Activated naive CD4-positive, alpha-beta T cell treated with anti-CD3 and anti-CD28 coated beads, Interleukin-2, amount 10 ng/mL, durations not matched to agents 7 days and 5 days (primary cell): ENCODE measurements at regions not wholly inside any gene's neighbourhood (a gene's known extent, or its start where the extent isn't known, plus 50 kb on each side); places are given as distances from the start of the nearest gene placed in this dataset.

Experiments
- CTCF ChIA-PET: fragments of 350-600 bp; sonication (Branson Sonifier 250); formaldehyde crosslinking; loops from one replicate; lab custom pipeline; 2021; ENCODE audit warnings: antibody characterized with exemption; lab: Charles Lee
- DNase-seq: peaks from one replicate; pipeline ENCODE4 v3.0.0-alpha.2; 2020
- H3K27ac Mint-ChIP-seq: one replicate; pipeline ENCODE4 v1.8.0; 2021; ENCODE audit warnings: mild to moderate bottlenecking, moderate library complexity, mixed read lengths
- H3K27me3 Mint-ChIP-seq: one replicate; pipeline ENCODE4 v1.8.0; 2021; ENCODE audit warnings: mild to moderate bottlenecking, mixed read lengths
- H3K36me3 Mint-ChIP-seq: one replicate; pipeline ENCODE4 v1.8.0; 2021; ENCODE audit warnings: mixed read lengths
- H3K4me1 Mint-ChIP-seq: one replicate; pipeline ENCODE4 v1.8.0; 2021; ENCODE audit warnings: mixed read lengths
- H3K4me3 Mint-ChIP-seq: one replicate; pipeline ENCODE4 v1.8.0; 2021; ENCODE audit warnings: mild to moderate bottlenecking, moderate library complexity, mixed read lengths
- H3K9me3 Mint-ChIP-seq: one replicate; pipeline ENCODE4 v1.8.0; 2021; ENCODE audit warnings: mixed read lengths

GRCh38 chr21:24208562-24209260, 1398.6 kb downstream of the MRPL39 start:
- H3K4me3 Mint-ChIP-seq: no peak overlapping the region
- H3K27me3 Mint-ChIP-seq: no peaks in the 10 kb centered on the region
- DNase-seq: no peak
- H3K4me1 Mint-ChIP-seq: no peaks in the 10 kb centered on the region
- peaks cover 3% of the 10 kb centered on the region for H3K9me3 Mint-ChIP-seq
- CTCF ChIA-PET: no interaction called here
- no peak overlapping the region for H3K27ac Mint-ChIP-seq
- no peaks in the 10 kb centered on the region for H3K36me3 Mint-ChIP-seq

DNA sequence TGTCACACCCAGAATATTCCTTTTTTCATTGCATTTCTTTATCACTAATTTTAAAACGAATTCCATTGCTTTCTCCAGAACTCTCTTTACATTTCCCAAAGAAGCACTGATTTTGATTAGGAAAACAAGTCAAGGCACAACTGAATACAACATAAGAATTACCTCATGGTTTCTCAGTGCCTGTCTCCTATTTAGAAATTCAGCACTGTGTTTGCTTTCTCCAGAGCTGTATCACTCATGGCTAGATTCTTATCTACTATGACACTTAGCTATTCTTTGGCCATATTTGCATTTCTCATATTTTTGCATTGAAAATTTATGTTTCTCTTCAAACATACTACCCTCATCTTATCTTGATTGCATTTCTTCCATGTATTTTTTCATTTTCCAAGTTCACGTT, 1402.0 kb downstream of the MRPL39 start:
- Mint-ChIP-seq H3K4me3 (no peak overlapping the region), H3K36me3 (no peaks in the 10 kb centered on the region), H3K9me3 (peaks cover 3% of the 10 kb centered on the region), H3K27ac (no peak overlapping the region), H3K27me3 (no peaks in the 10 kb centered on the region), H3K4me1 (no peaks in the 10 kb centered on the region)
- DNase-seq: no peak
- CTCF ChIA-PET: no interaction called here

DNA sequence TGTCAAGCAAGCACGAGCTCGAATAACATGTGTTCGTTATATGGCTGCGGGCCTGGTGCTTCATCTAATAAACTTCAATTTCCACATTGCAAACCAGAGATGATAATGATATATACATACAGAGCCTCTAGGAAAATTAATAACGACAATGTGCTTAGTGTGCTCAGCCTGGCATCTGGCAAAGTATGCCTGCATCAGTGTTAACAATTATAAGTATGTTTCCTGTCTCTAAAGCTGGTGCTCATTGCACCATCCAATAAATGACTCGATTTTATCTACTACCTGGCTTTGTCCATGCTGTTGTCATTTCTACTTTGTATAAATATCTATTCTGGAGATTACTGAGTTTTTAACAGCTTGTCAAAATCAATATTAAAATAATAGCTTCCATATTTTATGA, 1402.6 kb downstream of the MRPL39 start:
- Mint-ChIP-seq H3K36me3 (no peaks in the 10 kb centered on the region), H3K9me3 (no peaks in the 10 kb centered on the region), H3K27me3 (no peaks in the 10 kb centered on the region), H3K4me3 (no peak overlapping the region), H3K4me1 (no peaks in the 10 kb centered on the region), H3K27ac (no peak overlapping the region)
- DNase-seq: no peak
- CTCF ChIA-PET: no interaction called here

DNA sequence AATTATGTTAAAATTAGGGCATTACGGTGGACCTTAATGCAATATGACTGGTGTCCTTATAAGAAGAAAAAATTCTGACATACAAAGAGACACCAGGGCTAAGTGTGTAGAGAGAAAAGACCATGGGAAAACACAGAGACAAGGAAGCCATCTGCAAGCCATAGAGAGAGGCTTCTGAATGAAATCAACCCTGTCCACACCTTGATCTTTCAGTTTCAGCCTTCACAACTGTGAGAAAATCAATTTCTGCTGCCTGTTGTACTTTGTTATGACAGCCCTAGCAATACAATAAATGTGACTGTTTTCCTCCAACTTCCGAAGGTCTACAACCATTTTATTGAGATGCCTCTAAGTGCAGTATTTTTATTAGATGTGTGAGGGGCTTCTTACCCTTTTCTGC, 1407.2 kb downstream of the MRPL39 start:
- Mint-ChIP-seq H3K9me3 (no peaks in the 10 kb centered on the region), H3K27ac (no peak overlapping the region)
- CTCF ChIA-PET: no interaction called here

DNA sequence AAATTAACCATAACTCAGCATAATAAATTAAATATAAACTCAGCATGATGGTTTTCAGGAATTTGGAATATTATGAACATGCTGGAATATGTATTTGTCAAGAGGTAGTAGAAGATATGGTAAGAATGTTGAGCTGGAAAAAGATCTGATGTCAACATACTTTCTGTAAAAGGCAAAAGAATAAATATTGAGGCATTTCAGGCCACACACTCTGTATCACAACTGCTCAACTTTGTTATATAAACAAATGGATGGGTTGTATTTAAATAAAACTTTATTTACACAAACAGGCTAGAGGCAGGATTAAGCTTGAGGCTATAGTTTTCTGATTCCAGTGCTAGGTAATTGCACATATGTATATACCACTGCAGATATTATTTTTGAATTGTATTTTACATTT, 1409.4 kb downstream of the MRPL39 start:
- H3K4me3 Mint-ChIP-seq: no peak overlapping the region
- no peak overlapping the region for H3K27ac Mint-ChIP-seq
- no peaks in the 10 kb centered on the region for H3K27me3 Mint-ChIP-seq
- DNase-seq: no peak
- H3K4me1 Mint-ChIP-seq: no peaks in the 10 kb centered on the region
- H3K36me3 Mint-ChIP-seq: no peaks in the 10 kb centered on the region
- CTCF ChIA-PET: no interaction called here
- no peaks in the 10 kb centered on the region for H3K9me3 Mint-ChIP-seq

More for the DNA sequence above, 1407.2 kb downstream of the MRPL39 start:
- Mint-ChIP-seq H3K27me3 (no peaks in the 10 kb centered on the region), H3K4me1 (no peaks in the 10 kb centered on the region), H3K36me3 (no peaks in the 10 kb centered on the region), H3K4me3 (no peak overlapping the region)
- no peak for DNase-seq

DNA sequence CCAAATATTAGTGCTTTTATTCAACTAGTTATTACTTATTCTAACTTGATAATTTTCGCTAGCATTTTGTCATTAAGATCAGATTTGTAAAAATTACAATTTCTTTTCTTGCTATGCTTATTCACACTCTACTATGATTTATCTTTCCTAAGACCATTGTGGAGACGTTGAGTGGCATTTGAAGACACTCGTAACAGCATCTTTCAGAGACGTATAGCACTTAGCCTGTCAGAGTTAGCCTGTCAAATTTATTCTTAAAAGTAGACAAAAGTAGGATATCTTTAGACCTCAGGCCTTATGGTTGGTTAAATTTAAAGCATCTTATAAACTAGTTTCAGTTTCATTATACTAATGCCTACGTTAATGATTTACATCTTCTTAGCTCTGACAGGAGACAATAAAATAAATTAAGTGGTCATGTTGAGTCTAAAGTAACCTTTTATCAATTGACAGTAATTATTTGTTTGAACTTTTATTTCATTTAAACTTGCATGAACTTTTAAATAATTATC, 1410.1 kb downstream of the MRPL39 start:
- no peak overlapping the region for H3K27ac Mint-ChIP-seq
- H3K36me3 Mint-ChIP-seq: no peaks in the 10 kb centered on the region
- CTCF ChIA-PET: no interaction called here
- H3K4me3 Mint-ChIP-seq: no peak overlapping the region
- no peaks in the 10 kb centered on the region for H3K27me3 Mint-ChIP-seq
- DNase-seq: no peak
- H3K4me1 Mint-ChIP-seq: no peaks in the 10 kb centered on the region
- H3K9me3 Mint-ChIP-seq: no peaks in the 10 kb centered on the region

DNA sequence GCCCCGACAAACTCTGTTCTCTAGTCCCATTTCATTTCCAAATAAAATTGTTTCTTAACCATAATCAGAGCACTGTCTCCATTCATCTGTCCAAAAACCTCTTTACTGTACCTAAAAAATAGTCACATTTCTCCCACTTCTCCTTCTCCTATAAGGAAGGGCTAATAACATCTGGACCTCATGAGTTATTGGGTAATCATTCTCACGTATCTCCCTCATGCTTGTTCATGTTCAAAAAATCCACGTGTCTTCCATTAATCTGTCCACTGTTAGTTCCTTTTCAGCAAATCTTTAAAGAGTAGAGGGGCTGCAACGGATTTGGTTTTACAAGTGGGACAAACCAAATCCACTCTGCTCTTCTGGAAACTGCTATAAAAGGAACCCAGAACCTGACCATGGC, 1418.8 kb downstream of the MRPL39 start:
- no peaks in the 10 kb centered on the region for H3K9me3 Mint-ChIP-seq
- H3K4me3 Mint-ChIP-seq: no peak overlapping the region
- H3K36me3 Mint-ChIP-seq: no peaks in the 10 kb centered on the region
- no peaks in the 10 kb centered on the region for H3K27me3 Mint-ChIP-seq
- H3K27ac Mint-ChIP-seq: no peak overlapping the region
- H3K4me1 Mint-ChIP-seq: no peaks in the 10 kb centered on the region
- DNase-seq: no peak
- CTCF ChIA-PET: no interaction called here

GRCh38 chr21:24183077-24183476, 1424.2 kb downstream of the MRPL39 start:
- Mint-ChIP-seq H3K27ac (no peak overlapping the region), H3K4me1 (no peaks in the 10 kb centered on the region), H3K27me3 (no peaks in the 10 kb centered on the region), H3K9me3 (peaks cover 4% of the 10 kb centered on the region), H3K4me3 (no peak overlapping the region), H3K36me3 (no peaks in the 10 kb centered on the region)
- CTCF ChIA-PET: no interaction called here
- no peak for DNase-seq

GRCh38 chr21:24179110-24179509, 1428.2 kb downstream of the MRPL39 start:
- H3K4me3 Mint-ChIP-seq: no peak overlapping the region

GRCh38 chr21:24175106-24175505, 1432.2 kb downstream of the MRPL39 start:
- Mint-ChIP-seq H3K9me3 (peaks cover 4% of the 10 kb centered on the region), H3K27ac (no peak overlapping the region), H3K36me3 (no peaks in the 10 kb centered on the region), H3K27me3 (no peaks in the 10 kb centered on the region), H3K4me1 (no peaks in the 10 kb centered on the region), H3K4me3 (no peak overlapping the region)
- DNase-seq: no peak
- CTCF ChIA-PET: no interaction called here

More at GRCh38 chr21:24179110-24179509, 1428.2 kb downstream of the MRPL39 start:
- Mint-ChIP-seq H3K27ac (no peak overlapping the region), H3K36me3 (no peaks in the 10 kb centered on the region), H3K9me3 (peaks cover 4% of the 10 kb centered on the region), H3K27me3 (no peaks in the 10 kb centered on the region), H3K4me1 (no peaks in the 10 kb centered on the region)
- CTCF ChIA-PET: no interaction called here
- no peak for DNase-seq

DNA sequence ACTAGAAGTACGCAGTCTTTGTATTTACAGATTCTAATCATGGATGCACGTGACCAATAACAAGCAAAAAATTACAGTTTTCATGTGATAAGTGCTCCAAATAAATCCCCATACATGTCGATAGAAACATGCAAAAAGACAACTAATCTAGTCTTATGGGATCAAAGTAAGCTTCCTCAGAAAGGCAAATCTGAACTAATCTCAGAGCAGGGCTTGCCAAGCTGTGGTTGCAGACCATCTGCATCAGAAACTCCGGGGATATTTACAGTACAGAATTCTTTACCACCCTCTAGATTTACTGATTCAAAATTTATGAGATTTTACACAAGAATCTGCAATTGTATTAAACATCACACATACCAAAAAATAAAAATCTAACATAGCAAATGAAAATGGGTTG, 1435.5 kb downstream of the MRPL39 start:
- H3K36me3 Mint-ChIP-seq: no peaks in the 10 kb centered on the region
- no peaks in the 10 kb centered on the region for H3K4me1 Mint-ChIP-seq
- no peaks in the 10 kb centered on the region for H3K9me3 Mint-ChIP-seq
- no peaks in the 10 kb centered on the region for H3K27me3 Mint-ChIP-seq
- H3K27ac Mint-ChIP-seq: no peak overlapping the region
- H3K4me3 Mint-ChIP-seq: no peak overlapping the region
- DNase-seq: no peak
- CTCF ChIA-PET: no interaction called here

DNA sequence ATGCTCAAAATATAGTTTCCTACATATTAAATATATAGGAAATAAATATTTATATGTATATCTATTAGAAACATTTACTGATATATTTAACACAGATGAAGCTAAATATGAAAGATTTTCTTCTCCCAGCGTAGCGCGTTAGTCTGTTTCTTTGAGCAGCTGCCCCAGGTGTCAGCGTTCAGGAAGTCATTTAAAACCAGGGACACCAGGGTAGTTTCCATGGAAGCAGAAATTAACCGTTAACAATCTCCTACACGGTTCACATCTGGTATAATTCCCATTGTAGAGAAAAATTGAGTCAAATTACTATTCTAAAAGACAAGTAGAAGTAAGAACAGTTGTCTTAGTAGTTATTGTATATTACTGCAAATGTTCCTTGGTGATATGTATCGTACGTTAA, 1443.7 kb downstream of the MRPL39 start:
- Mint-ChIP-seq H3K27ac (no peak overlapping the region), H3K9me3 (no peaks in the 10 kb centered on the region), H3K27me3 (no peaks in the 10 kb centered on the region), H3K4me3 (no peak overlapping the region), H3K36me3 (no peaks in the 10 kb centered on the region), H3K4me1 (no peaks in the 10 kb centered on the region)
- no peak for DNase-seq
- CTCF ChIA-PET: no interaction called here

GRCh38 chr21:24160528-24160927, 1446.8 kb downstream of the MRPL39 start:
- CTCF ChIA-PET: no interaction called here
- no peak overlapping the region for H3K27ac Mint-ChIP-seq
- H3K4me1 Mint-ChIP-seq: no peaks in the 10 kb centered on the region
- H3K27me3 Mint-ChIP-seq: no peaks in the 10 kb centered on the region
- H3K4me3 Mint-ChIP-seq: no peak overlapping the region
- no peak for DNase-seq
- no peaks in the 10 kb centered on the region for H3K9me3 Mint-ChIP-seq
- no peaks in the 10 kb centered on the region for H3K36me3 Mint-ChIP-seq

GRCh38 chr21:24153137-24153536, 1454.1 kb downstream of the MRPL39 start:
- CTCF ChIA-PET: no interaction called here
- Mint-ChIP-seq H3K27me3 (no peaks in the 10 kb centered on the region), H3K36me3 (no peaks in the 10 kb centered on the region), H3K27ac (no peak overlapping the region), H3K9me3 (no peaks in the 10 kb centered on the region), H3K4me1 (no peaks in the 10 kb centered on the region), H3K4me3 (no peak overlapping the region)
- no peak for DNase-seq

GRCh38 chr21:24150753-24151152, 1456.5 kb downstream of the MRPL39 start:
- Mint-ChIP-seq H3K27ac (no peak overlapping the region), H3K4me1 (no peaks in the 10 kb centered on the region), H3K27me3 (no peaks in the 10 kb centered on the region), H3K36me3 (no peaks in the 10 kb centered on the region), H3K9me3 (no peaks in the 10 kb centered on the region), H3K4me3 (no peak overlapping the region)
- CTCF ChIA-PET: no interaction called here
- DNase-seq: no peak
